ENCODE measurements at regions not wholly inside any gene's neighbourhood (a gene's known extent, or its start where the extent isn't known, plus 50 kb on each side); places are given as distances from the start of the nearest gene placed in this dataset.
"Not testable (repeated sequence)": the region's sequence is repeated elsewhere in the genome, so short reads cannot be mapped to it uniquely, and the experiment has no call there.

DNA sequence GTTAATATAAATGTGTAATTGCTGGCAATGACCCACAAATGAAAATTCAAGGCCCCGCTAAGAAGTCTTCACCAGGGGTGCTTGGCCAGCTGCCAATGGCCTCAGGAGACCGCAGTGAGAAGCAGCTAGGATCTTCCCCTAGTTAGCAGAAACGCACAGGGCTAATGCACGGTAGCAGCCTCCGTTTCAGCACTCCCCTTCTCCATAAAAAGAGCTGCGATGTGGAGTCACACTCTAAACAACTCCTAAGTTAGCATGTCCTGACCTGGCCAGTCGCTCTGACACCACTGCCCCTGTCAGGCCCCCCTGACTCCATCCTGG lies 139.0 kb downstream of the SEPTIN14 start:
- no peak overlapping the region for H3K27ac ChIP-seq (ENCODE audit: low read depth in 1 of 2, low read length in 1 of 2)
- no peaks in the 10 kb centered on the region for H3K36me3 ChIP-seq (ENCODE audit: control insufficient read depth in 4 of 4, insufficient read depth in 4 of 4, low read length in 4 of 4)
- H3K9me3 ChIP-seq (ENCODE audit: control insufficient read depth in 4 of 4, insufficient read depth in 3 of 4, low read length in 3 of 4): no peaks in the 10 kb centered on the region
- TF ChIP-seq, protein P1, sequence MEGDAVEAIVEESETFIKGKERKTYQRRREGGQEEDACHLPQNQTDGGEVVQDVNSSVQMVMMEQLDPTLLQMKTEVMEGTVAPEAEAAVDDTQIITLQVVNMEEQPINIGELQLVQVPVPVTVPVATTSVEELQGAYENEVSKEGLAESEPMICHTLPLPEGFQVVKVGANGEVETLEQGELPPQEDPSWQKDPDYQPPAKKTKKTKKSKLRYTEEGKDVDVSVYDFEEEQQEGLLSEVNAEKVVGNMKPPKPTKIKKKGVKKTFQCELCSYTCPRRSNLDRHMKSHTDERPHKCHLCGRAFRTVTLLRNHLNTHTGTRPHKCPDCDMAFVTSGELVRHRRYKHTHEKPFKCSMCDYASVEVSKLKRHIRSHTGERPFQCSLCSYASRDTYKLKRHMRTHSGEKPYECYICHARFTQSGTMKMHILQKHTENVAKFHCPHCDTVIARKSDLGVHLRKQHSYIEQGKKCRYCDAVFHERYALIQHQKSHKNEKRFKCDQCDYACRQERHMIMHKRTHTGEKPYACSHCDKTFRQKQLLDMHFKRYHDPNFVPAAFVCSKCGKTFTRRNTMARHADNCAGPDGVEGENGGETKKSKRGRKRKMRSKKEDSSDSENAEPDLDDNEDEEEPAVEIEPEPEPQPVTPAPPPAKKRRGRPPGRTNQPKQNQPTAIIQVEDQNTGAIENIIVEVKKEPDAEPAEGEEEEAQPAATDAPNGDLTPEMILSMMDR (IDR thresholded peaks at IDR 0.05; ENCODE audit: control extremely low read depth, extremely low read depth): no peak
- WGBS, 2 donors: 35 to 39% methylated on average over 7 of the region's 7 CpGs
- peak overlapping the region in 1 of 2 donors; percentile 11 for H3K9ac ChIP-seq (ENCODE audit: insufficient read depth in 1 of 2, low read length in 2 of 2)
- DNase-seq (peak in 1 of 3 donors; percentile 44), ATAC-seq (ENCODE audit: insufficient read depth, low FRiP score) (no peak)
- no peak overlapping the region for H3K4me3 ChIP-seq
- H3K27me3 ChIP-seq (ENCODE audit: control insufficient read depth in 3 of 3, insufficient read depth in 3 of 3, low read length in 2 of 3): no peaks in the 10 kb centered on the region
- H3K4me1 ChIP-seq (ENCODE audit: control insufficient read depth in 5 of 5, insufficient read depth in 5 of 5, low read length in 5 of 5): peaks cover 0 to 12% (median 0%) of the 10 kb centered on the region in 5 donors

DNA sequence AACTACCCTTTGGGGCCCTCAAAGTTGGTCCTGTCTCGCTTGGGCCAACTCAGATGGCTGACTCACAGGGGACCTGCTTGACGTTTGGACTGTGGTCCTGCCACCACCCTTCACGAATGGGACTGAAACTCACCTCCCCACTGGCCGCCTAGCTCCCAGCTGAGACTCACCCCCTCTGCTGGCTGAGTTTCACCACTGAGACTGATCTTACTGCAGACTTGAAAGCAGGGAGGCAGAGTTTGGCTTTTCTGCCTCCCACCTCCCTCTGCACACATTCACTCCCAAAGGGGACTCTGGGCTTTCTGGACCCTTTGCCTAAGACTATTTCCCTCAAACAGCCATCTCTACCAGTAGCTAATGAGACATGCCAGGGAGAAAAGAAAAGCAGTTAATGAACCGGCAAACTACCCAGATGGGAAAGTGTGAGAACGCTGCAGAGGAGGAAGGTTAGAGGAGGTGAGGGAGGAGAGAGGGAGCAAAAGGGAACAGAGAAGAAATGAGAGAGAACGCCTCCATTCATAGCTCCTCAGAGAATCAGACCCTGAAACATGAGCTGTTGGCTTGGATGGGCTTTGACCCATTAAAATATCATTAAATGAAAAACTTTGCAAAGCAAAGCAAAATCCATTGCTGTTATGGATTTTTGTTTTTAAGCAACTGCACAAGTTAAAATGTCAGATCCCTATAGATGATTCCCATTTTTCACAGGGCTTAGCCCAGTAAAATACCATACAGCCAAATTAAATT lies 139.5 kb downstream of the SEPTIN14 start:
- not testable (repeated sequence) for H3K4me3 ChIP-seq; ATAC-seq (ENCODE audit: insufficient read depth, low FRiP score); H3K9ac ChIP-seq (ENCODE audit: insufficient read depth in 1 of 2, low read length in 2 of 2); H3K9me3 ChIP-seq (ENCODE audit: control insufficient read depth in 4 of 4, insufficient read depth in 3 of 4, low read length in 3 of 4); H3K27ac ChIP-seq (ENCODE audit: low read depth in 1 of 2, low read length in 1 of 2); H3K36me3 ChIP-seq (ENCODE audit: control insufficient read depth in 4 of 4, insufficient read depth in 4 of 4, low read length in 4 of 4); H3K27me3 ChIP-seq (ENCODE audit: control insufficient read depth in 3 of 3, insufficient read depth in 3 of 3, low read length in 2 of 3)
- peaks cover 0 to 12% (median 0%) of the 10 kb centered on the region in 5 donors for H3K4me1 ChIP-seq (ENCODE audit: control insufficient read depth in 5 of 5, insufficient read depth in 5 of 5, low read length in 5 of 5)
- WGBS, 2 donors: 46 to 58% methylated on average over 4 to 5 of the region's 7 CpGs
- peak; percentile 16 to 76 (median 64) for DNase-seq

DNA sequence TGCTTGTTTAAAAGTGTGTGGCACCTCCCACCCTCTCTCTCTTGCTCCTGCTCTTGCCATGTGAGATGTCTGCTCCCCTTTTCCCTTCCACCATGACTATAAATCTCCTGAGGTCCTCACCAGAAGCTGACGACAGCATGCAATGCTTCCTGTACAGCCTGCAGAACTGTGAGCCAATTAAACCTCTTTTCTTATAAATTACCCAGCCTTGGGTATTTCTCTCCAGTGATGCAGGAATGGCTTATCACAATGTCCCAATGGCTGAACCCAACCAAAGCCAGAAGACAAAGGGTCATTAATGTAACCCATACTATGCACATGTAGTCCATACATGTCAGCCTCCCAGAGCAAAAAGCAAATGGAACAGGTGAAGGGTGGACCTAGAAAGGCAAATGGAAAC lies 141.5 kb downstream of the SEPTIN14 start:
- not testable (repeated sequence) for H3K9me3 ChIP-seq (ENCODE audit: control insufficient read depth in 4 of 4, insufficient read depth in 3 of 4, low read length in 3 of 4); H3K9ac ChIP-seq (ENCODE audit: insufficient read depth in 1 of 2, low read length in 2 of 2); H3K27me3 ChIP-seq (ENCODE audit: control insufficient read depth in 3 of 3, insufficient read depth in 3 of 3, low read length in 2 of 3); ATAC-seq (ENCODE audit: insufficient read depth, low FRiP score); H3K36me3 ChIP-seq (ENCODE audit: control insufficient read depth in 4 of 4, insufficient read depth in 4 of 4, low read length in 4 of 4); H3K27ac ChIP-seq (ENCODE audit: low read depth in 1 of 2, low read length in 1 of 2); DNase-seq; H3K4me3 ChIP-seq
- peaks cover 0 to 12% (median 0%) of the 10 kb centered on the region in 5 donors for H3K4me1 ChIP-seq (ENCODE audit: control insufficient read depth in 5 of 5, insufficient read depth in 5 of 5, low read length in 5 of 5)
- no CpG with 5 or more reads among the region's 1 CpG for WGBS, 2 donors

DNA sequence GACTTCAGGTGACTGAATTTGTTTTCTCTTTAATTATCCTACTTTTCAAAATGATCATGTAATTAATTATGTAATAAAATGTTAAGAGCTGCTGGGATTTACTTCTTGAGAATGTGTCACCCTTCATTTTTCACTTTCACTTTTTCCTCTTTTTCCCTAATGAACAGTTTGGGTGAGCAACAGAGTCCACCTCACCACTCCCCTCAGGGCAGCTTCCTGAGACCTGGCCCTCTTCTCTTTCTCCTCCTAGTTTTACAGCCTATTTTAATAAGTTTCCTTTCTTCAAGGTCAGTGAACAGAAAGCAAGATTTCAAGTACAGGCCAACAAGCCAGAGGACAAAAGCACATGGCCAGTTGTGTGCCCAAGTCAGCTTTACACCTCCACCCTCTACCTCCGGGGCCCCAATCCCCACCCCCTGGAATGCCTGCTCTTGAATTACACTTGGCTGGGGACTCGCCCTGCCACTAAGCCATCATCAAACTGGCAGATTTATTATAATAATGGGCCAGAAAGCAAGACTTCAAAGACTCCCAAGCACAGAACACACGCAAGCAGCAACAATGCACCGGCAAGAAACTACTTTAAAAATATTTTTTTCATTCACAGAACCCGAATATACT lies 143.1 kb upstream of the VOPP1 start:
- not testable (repeated sequence) for H3K9ac ChIP-seq (ENCODE audit: insufficient read depth in 1 of 2, low read length in 2 of 2); H3K27ac ChIP-seq (ENCODE audit: low read depth in 1 of 2, low read length in 1 of 2); H3K4me1 ChIP-seq (ENCODE audit: control insufficient read depth in 5 of 5, insufficient read depth in 5 of 5, low read length in 5 of 5); DNase-seq; H3K27me3 ChIP-seq (ENCODE audit: control insufficient read depth in 3 of 3, insufficient read depth in 3 of 3, low read length in 2 of 3); H3K36me3 ChIP-seq (ENCODE audit: control insufficient read depth in 4 of 4, insufficient read depth in 4 of 4, low read length in 4 of 4); H3K9me3 ChIP-seq (ENCODE audit: control insufficient read depth in 4 of 4, insufficient read depth in 3 of 4, low read length in 3 of 4); H3K4me3 ChIP-seq
- peak; percentile 34 for ATAC-seq (ENCODE audit: insufficient read depth, low FRiP score)
- WGBS, 2 donors: 62 to 93% methylated on average over 4 to 5 of the region's 5 CpGs

DNA sequence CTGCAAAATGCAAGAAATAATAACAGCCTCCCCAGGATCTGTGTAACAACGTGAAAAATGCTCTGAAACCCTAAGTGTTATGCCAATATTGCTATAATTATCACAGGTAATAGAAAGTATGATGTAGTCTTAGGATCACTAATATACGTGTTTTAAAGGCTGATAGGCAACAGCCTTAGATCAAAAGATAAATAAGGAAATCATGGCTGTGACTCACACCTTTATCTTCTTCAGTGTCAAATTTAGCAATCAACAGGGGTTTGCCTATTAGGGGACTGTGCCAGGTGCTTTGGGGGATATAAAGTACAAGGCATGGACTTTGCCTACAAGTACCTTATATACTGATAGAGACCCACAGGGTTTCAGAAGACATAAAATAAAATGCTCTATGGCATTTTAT lies 142.1 kb upstream of the VOPP1 start:
- ATAC-seq (ENCODE audit: insufficient read depth, low FRiP score); DNase-seq; H3K27me3 ChIP-seq (ENCODE audit: control insufficient read depth in 3 of 3, insufficient read depth in 3 of 3, low read length in 2 of 3); H3K27ac ChIP-seq (ENCODE audit: low read depth in 1 of 2, low read length in 1 of 2); H3K4me1 ChIP-seq (ENCODE audit: control insufficient read depth in 5 of 5, insufficient read depth in 5 of 5, low read length in 5 of 5); H3K9ac ChIP-seq (ENCODE audit: insufficient read depth in 1 of 2, low read length in 2 of 2); H3K36me3 ChIP-seq (ENCODE audit: control insufficient read depth in 4 of 4, insufficient read depth in 4 of 4, low read length in 4 of 4); H3K9me3 ChIP-seq (ENCODE audit: control insufficient read depth in 4 of 4, insufficient read depth in 3 of 4, low read length in 3 of 4); H3K4me3 ChIP-seq: not testable (repeated sequence)
- WGBS, 2 donors: 55 to 62% methylated on average over 2 of the region's 2 CpGs

DNA sequence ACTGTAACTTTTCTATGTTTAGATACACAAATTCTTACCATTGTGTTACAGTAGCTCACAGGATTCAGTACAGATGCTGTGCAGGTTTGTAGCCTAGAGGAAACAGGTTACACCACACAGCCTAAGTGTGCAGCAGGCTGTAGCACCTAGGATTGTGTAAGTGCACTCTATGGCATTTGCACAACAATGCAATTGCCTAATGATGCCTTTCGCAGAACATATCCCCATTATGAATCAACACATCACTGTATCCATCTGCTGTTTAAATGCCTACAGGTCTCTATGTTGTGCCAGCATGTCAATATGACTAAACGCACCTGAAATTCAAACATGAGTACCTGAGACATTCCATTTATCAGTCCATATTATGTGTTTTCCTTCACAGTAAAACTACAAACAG lies 138.0 kb upstream of the VOPP1 start:
- not testable (repeated sequence) for H3K27me3 ChIP-seq (ENCODE audit: control insufficient read depth in 3 of 3, insufficient read depth in 3 of 3, low read length in 2 of 3); DNase-seq; H3K9ac ChIP-seq (ENCODE audit: insufficient read depth in 1 of 2, low read length in 2 of 2); H3K36me3 ChIP-seq (ENCODE audit: control insufficient read depth in 4 of 4, insufficient read depth in 4 of 4, low read length in 4 of 4); H3K9me3 ChIP-seq (ENCODE audit: control insufficient read depth in 4 of 4, insufficient read depth in 3 of 4, low read length in 3 of 4); H3K27ac ChIP-seq (ENCODE audit: low read depth in 1 of 2, low read length in 1 of 2); H3K4me1 ChIP-seq (ENCODE audit: control insufficient read depth in 5 of 5, insufficient read depth in 5 of 5, low read length in 5 of 5); H3K4me3 ChIP-seq; ATAC-seq (ENCODE audit: insufficient read depth, low FRiP score)
- WGBS, 2 donors: 66 to 86% methylated on average over 2 of the region's 2 CpGs

DNA sequence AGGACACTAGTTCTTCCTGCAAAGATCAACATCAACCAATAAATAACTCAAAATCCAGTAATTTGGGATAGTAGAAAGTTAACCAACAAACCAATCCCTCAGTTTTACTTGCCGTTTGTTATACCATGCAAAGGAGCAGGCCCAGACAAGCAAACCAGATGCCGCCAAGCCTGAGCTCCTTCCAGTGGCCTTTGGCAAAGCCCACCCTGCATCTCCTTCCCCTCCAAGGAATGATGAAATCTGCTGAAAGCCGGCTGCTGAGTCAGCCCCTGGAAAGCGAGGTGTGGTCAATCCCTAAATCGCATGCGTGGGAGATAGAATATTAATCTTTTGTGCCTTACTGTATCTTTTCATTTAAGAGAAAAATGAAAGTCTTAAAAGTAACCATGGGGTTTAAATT lies 135.7 kb upstream of the VOPP1 start:
- DNase-seq: peak in 1 of 3 donors; percentile 8
- H3K9ac ChIP-seq (ENCODE audit: insufficient read depth in 1 of 2, low read length in 2 of 2); H3K27ac ChIP-seq (ENCODE audit: low read depth in 1 of 2, low read length in 1 of 2); ATAC-seq (ENCODE audit: insufficient read depth, low FRiP score); H3K4me1 ChIP-seq (ENCODE audit: control insufficient read depth in 5 of 5, insufficient read depth in 5 of 5, low read length in 5 of 5); H3K27me3 ChIP-seq (ENCODE audit: control insufficient read depth in 3 of 3, insufficient read depth in 3 of 3, low read length in 2 of 3); H3K4me3 ChIP-seq; H3K9me3 ChIP-seq (ENCODE audit: control insufficient read depth in 4 of 4, insufficient read depth in 3 of 4, low read length in 3 of 4); H3K36me3 ChIP-seq (ENCODE audit: control insufficient read depth in 4 of 4, insufficient read depth in 4 of 4, low read length in 4 of 4): not testable (repeated sequence)
- WGBS, 2 donors: 82 to 84% methylated on average over 6 of the region's 6 CpGs
